SH-SY5Y (cell line): ENCODE measurements at regions not wholly inside any gene's neighbourhood (a gene's known extent, or its start where the extent isn't known, plus 50 kb on each side); places are given as distances from the start of the nearest gene placed in this dataset.

Experiments used
- GATA2 ChIP-seq: IDR thresholded peaks from 2 replicates; pipeline ENCODE4 v1.6.1; 2011; ENCODE audit warnings: mild to moderate bottlenecking, low read depth, low read length
- GATA3 ChIP-seq: IDR thresholded peaks from 2 replicates; pipeline ENCODE4 v1.6.1; 2011; ENCODE audit warnings: low read depth, mild to moderate bottlenecking, low read length, moderate library complexity

- no peak for TF ChIP-seq GATA3
- no peak for TF ChIP-seq GATA2
These were observed 240.9 kb upstream of the CADM1 start for GRCh38 chr11:115745066-115745465.
